M059J (cell line): ENCODE measurements at regions not wholly inside any gene's neighbourhood (a gene's known extent, or its start where the extent isn't known, plus 50 kb on each side); places are given as distances from the start of the nearest gene placed in this dataset.

Experiments
- DNase-seq: peaks from one replicate; pipeline ENCODE4 v3.0.0-alpha.2; 2012; ENCODE audit warnings: low read depth

- no peak for DNase-seq
Measured at GRCh38 chr5:174288439-174288838, 242.9 kb downstream of the NSG2 start.

GRCh38 chr5:174291162-174291561 lies 245.7 kb downstream of the NSG2 start:
- DNase-seq, result no peak

- no peak for DNase-seq
Measured at GRCh38 chr5:174292348-174292747, 246.8 kb downstream of the NSG2 start.

GRCh38 chr5:174293006-174293405 lies 247.5 kb downstream of the NSG2 start:
- no peak for DNase-seq

- no peak for DNase-seq
Measured at GRCh38 chr5:174293481-174293880, 248.0 kb downstream of the NSG2 start.

- no peak for DNase-seq
Measured at GRCh38 chr5:174294891-174295620, 249.6 kb downstream of the NSG2 start.

GRCh38 chr5:174295702-174296436 lies 250.4 kb downstream of the NSG2 start:
- DNase-seq, result no peak

- DNase-seq, result no peak
Measured at GRCh38 chr5:174300118-174300940, 254.8 kb downstream of the NSG2 start.

- no peak for DNase-seq
Measured at GRCh38 chr5:174300941-174301761, 255.6 kb downstream of the NSG2 start.

- DNase-seq, result no peak
Measured at GRCh38 chr5:174301848-174302625, 256.5 kb downstream of the NSG2 start.

GRCh38 chr5:174303035-174303434 lies 257.5 kb downstream of the NSG2 start:
- DNase-seq, result no peak

GRCh38 chr5:174303437-174304045 lies 258.0 kb downstream of the NSG2 start:
- no peak for DNase-seq

GRCh38 chr5:174305241-174305681 lies 259.8 kb downstream of the NSG2 start:
- no peak for DNase-seq

- DNase-seq, result no peak
Measured at GRCh38 chr5:174306345-174307030, 261.0 kb downstream of the NSG2 start.

GRCh38 chr5:174307031-174307408 lies 261.5 kb downstream of the NSG2 start:
- no peak for DNase-seq

- DNase-seq, result no peak
Measured at GRCh38 chr5:174307656-174308271, 262.3 kb downstream of the NSG2 start.

- no peak for DNase-seq
Measured at GRCh38 chr5:174309131-174309795, 263.8 kb downstream of the NSG2 start.

GRCh38 chr5:174310243-174310642 lies 264.7 kb downstream of the NSG2 start:
- DNase-seq, result no peak

GRCh38 chr5:174310706-174311105 lies 265.2 kb downstream of the NSG2 start:
- no peak for DNase-seq
